ENCODE measurements at regions not wholly inside any gene's neighbourhood (a gene's known extent, or its start where the extent isn't known, plus 50 kb on each side); places are given as distances from the start of the nearest gene placed in this dataset.

GRCh38 chr2:238670111-238670585 lies 177.7 kb upstream of the TWIST2 start:
- Histone ChIP-seq H3K4me3 (ENCODE audit: control extremely low read depth in 1 of 5, extremely low read depth in 1 of 5, insufficient read depth in 1 of 5, low read depth in 2 of 5, low read length in 4 of 5) (no peak overlapping the region), H4K20me1 (ENCODE audit: control insufficient read depth, insufficient read depth, low read length, poor library complexity, severe bottlenecking) (no peaks in the 10 kb centered on the region), H3K4me2 (replicated peaks; ENCODE audit: low read depth, low read length, poor library complexity, severe bottlenecking) (no peak overlapping the region), H2AFZ (ENCODE audit: insufficient read depth, low read depth, low read length, poor library complexity, severe bottlenecking) (no peak overlapping the region), H3K9ac (ENCODE audit: low read length) (no peak overlapping the region), H3K27me3 (replicated peaks in 1 of 4; ENCODE audit: control extremely low read depth in 1 of 4, control insufficient read depth in 3 of 4, insufficient read depth in 4 of 4, low read length in 3 of 4) (no peaks in the 10 kb centered on the region), H3K9me3 (ENCODE audit: control extremely low read depth in 1 of 3, control insufficient read depth in 2 of 3, insufficient read depth in 1 of 3, low read length in 2 of 3) (peaks cover 0 to 2% (median 0%) of the 10 kb centered on the region in 3 donors), H3K36me3 (replicated peaks in 1 of 2; ENCODE audit: control extremely low read depth in 1 of 2, control insufficient read depth in 1 of 2, extremely low read depth in 1 of 2, insufficient read depth in 2 of 2, low read length in 1 of 2) (no peaks in the 10 kb centered on the region), H3K4me1 (ENCODE audit: control insufficient read depth in 2 of 2, insufficient read depth in 2 of 2, low read length in 2 of 2) (no peaks in the 10 kb centered on the region), H3K79me2 (ENCODE audit: control insufficient read depth, insufficient read depth, low read length) (no peaks in the 10 kb centered on the region), H3K27ac (ENCODE audit: low read length in 2 of 2) (no peak overlapping the region)
- ChIA-PET POLR2A (no interaction called here), CTCF (no interaction called here)
- peaks cover 5% of the 10 kb centered on the region for H3K27me3 Mint-ChIP-seq
- H3K4me1 Mint-ChIP-seq: no peaks in the 10 kb centered on the region
- no peak overlapping the region for H3K27ac Mint-ChIP-seq
- ATAC-seq (ENCODE audit: low read depth) (no peak), DNase-seq (no peak)
- peaks cover 4% of the 10 kb centered on the region for H3K9me3 Mint-ChIP-seq (ENCODE audit: insufficient read depth)
- intact Hi-C loops (cut with micrococcal nuclease): no loop called here
- H3K4me3 Mint-ChIP-seq: no peak overlapping the region
- no peak for TF ChIP-seq CTCF (IDR thresholded peaks at IDR 0.05)
- TF ChIP-seq EZH2 (IDR thresholded peaks at IDR 0.05; ENCODE audit: borderline replicate concordance, insufficient read depth, low read depth, low read length, poor library complexity, severe bottlenecking): no peak
- 38% methylated on average over 3 of the region's 4 CpGs for WGBS (ENCODE audit: insufficient coverage)

- no peak overlapping the region for H3K4me3 Mint-ChIP-seq
- TF ChIP-seq EZH2 (IDR thresholded peaks at IDR 0.05; ENCODE audit: borderline replicate concordance, insufficient read depth, low read depth, low read length, poor library complexity, severe bottlenecking): no peak
- TF ChIP-seq CTCF (IDR thresholded peaks at IDR 0.05): no peak
- POLR2A ChIA-PET: no interaction called here
- no peaks in the 10 kb centered on the region for H4K20me1 ChIP-seq (ENCODE audit: control insufficient read depth, insufficient read depth, low read length, poor library complexity, severe bottlenecking)
- H3K79me2 ChIP-seq (ENCODE audit: control insufficient read depth, insufficient read depth, low read length): no peaks in the 10 kb centered on the region
- H3K4me2 ChIP-seq (replicated peaks; ENCODE audit: low read depth, low read length, poor library complexity, severe bottlenecking): no peak overlapping the region
- no peaks in the 10 kb centered on the region for H3K36me3 ChIP-seq (replicated peaks in 1 of 2; ENCODE audit: control extremely low read depth in 1 of 2, control insufficient read depth in 1 of 2, extremely low read depth in 1 of 2, insufficient read depth in 2 of 2, low read length in 1 of 2)
- peaks cover 0 to 4% (median 0%) of the 10 kb centered on the region in 4 experiments for H3K27me3 ChIP-seq (replicated peaks in 1 of 4; ENCODE audit: control extremely low read depth in 1 of 4, control insufficient read depth in 3 of 4, insufficient read depth in 4 of 4, low read length in 3 of 4)
- H3K4me1 Mint-ChIP-seq: no peaks in the 10 kb centered on the region
- H3K4me3 ChIP-seq (ENCODE audit: control extremely low read depth in 1 of 5, extremely low read depth in 1 of 5, insufficient read depth in 1 of 5, low read depth in 2 of 5, low read length in 4 of 5): no peak overlapping the region
- intact Hi-C loops (cut with micrococcal nuclease): no loop called here
- DNase-seq: no peak
- H3K27ac Mint-ChIP-seq: no peak overlapping the region
- no peak overlapping the region for H3K27ac ChIP-seq (ENCODE audit: low read length in 2 of 2)
- ATAC-seq (ENCODE audit: low read depth): no peak
- 76% methylated on average over 4 of the region's 5 CpGs for WGBS (ENCODE audit: insufficient coverage)
- peaks cover 0 to 2% (median 0%) of the 10 kb centered on the region in 3 donors for H3K9me3 ChIP-seq (ENCODE audit: control extremely low read depth in 1 of 3, control insufficient read depth in 2 of 3, insufficient read depth in 1 of 3, low read length in 2 of 3)
- H3K9ac ChIP-seq (ENCODE audit: low read length): no peak overlapping the region
- H3K9me3 Mint-ChIP-seq (ENCODE audit: insufficient read depth): peaks cover 3% of the 10 kb centered on the region
- H3K27me3 Mint-ChIP-seq: peaks cover 33% of the 10 kb centered on the region
- H2AFZ ChIP-seq (ENCODE audit: insufficient read depth, low read depth, low read length, poor library complexity, severe bottlenecking): no peak overlapping the region
- CTCF ChIA-PET: no interaction called here
- no peaks in the 10 kb centered on the region for H3K4me1 ChIP-seq (ENCODE audit: control insufficient read depth in 2 of 2, insufficient read depth in 2 of 2, low read length in 2 of 2)
Measured at GRCh38 chr2:238682536-238682935, 165.3 kb upstream of the TWIST2 start.

Data from B cell (primary cell).